CD4-positive, alpha-beta T cell (primary cell): ENCODE measurements at regions not wholly inside any gene's neighbourhood (a gene's known extent, or its start where the extent isn't known, plus 50 kb on each side); places are given as distances from the start of the nearest gene placed in this dataset.

Experiments
- ATAC-seq: fragments of 200-7000 bp; cut with Tn5 transposase; one replicate; pipeline ENCODE4 v1.10.0; 2022; ENCODE audit warnings: mild to moderate bottlenecking; ENCODE audit not compliant: poor library complexity
- CTCF ChIA-PET: fragments of 350-600 bp; sonication (Branson Sonifier 250); formaldehyde crosslinking; loops from one replicate; lab custom pipeline; 2021; ENCODE audit warnings: antibody characterized with exemption, inconsistent platforms; lab: Charles Lee
- POLR2A ChIA-PET: fragments of 350-600 bp; sonication (Branson Sonifier 250); formaldehyde crosslinking; loops from one replicate; lab custom pipeline; 2021; ENCODE audit warnings: antibody characterized with exemption, inconsistent platforms; lab: Charles Lee
- DNase-seq, 14 experiments: peaks; one replicate each; pipeline ENCODE4 v3.0.0-alpha.2; 2013 to 2020; ENCODE audit warnings: mixed read lengths in 2 of 14
- H3K27ac ChIP-seq, 2 donors: one replicate each; pipeline versions ENCODE4 v1.5.1 to v1.7.0; 2013; ENCODE audit warnings: low read length in 2 of 2, low read depth in 1 of 2, mild to moderate bottlenecking in 1 of 2
- H3K27me3 ChIP-seq, 2 experiments: 1 replicate in 1 of 2; 2 replicates in 1 of 2; pipeline versions ENCODE4 v1.6.1 to v1.7.0; 2013; ENCODE audit warnings: low read length in 2 of 2, control low read depth in 1 of 2, mild to moderate bottlenecking in 1 of 2, moderate library complexity in 1 of 2; ENCODE audit not compliant: insufficient read depth in 2 of 2, control insufficient read depth in 1 of 2
- H3K36me3 ChIP-seq: one replicate; pipeline ENCODE4 v1.6.1; 2013; ENCODE audit warnings: low read length, control low read depth; ENCODE audit not compliant: insufficient read depth
- H3K4me1 ChIP-seq: one replicate; pipeline ENCODE4 v1.6.1; 2013; ENCODE audit warnings: low read length, control low read depth; ENCODE audit not compliant: insufficient read depth
- H3K4me3 ChIP-seq: one replicate; pipeline ENCODE4 v1.5.1; 2013; ENCODE audit warnings: mild to moderate bottlenecking, low read length, moderate library complexity
- H3K9me3 ChIP-seq, 2 experiments: 1 replicate in 1 of 2; 2 replicates in 1 of 2; pipeline versions ENCODE4 v1.6.1 to v1.7.0; 2013; ENCODE audit warnings: low read length in 2 of 2, mild to moderate bottlenecking in 2 of 2, control low read depth in 1 of 2, moderate library complexity in 1 of 2; ENCODE audit not compliant: control insufficient read depth in 1 of 2, insufficient read depth in 1 of 2
- H3K27ac Mint-ChIP-seq: one replicate; pipeline ENCODE4 v1.8.0; 2020; ENCODE audit warnings: mixed read lengths
- H3K27me3 Mint-ChIP-seq: one replicate; pipeline ENCODE4 v1.8.0; 2021; ENCODE audit warnings: mixed read lengths
- H3K36me3 Mint-ChIP-seq: one replicate; pipeline ENCODE4 v1.8.0; 2021; ENCODE audit warnings: low read depth, mixed read lengths
- H3K4me1 Mint-ChIP-seq: one replicate; pipeline ENCODE4 v1.8.0; 2021; ENCODE audit warnings: low read depth, mixed read lengths
- H3K4me3 Mint-ChIP-seq: one replicate; pipeline ENCODE4 v1.8.0; 2020; ENCODE audit warnings: mild to moderate bottlenecking, mixed read lengths
- H3K9me3 Mint-ChIP-seq: one replicate; pipeline ENCODE4 v1.8.0; 2020; ENCODE audit warnings: mixed read lengths
- intact Hi-C, 2 experiments: fragments of 100-400 bp; cut with DNase I in 1 of 2; cut with micrococcal nuclease in 1 of 2; formaldehyde crosslinking; loops; one replicate each; pipeline versions ENCODE4 v1.15.1 to v1.9.0; 2023 to 2025; cut with DNase I, micrococcal nuclease
- TF ChIP-seq, protein P1 (sequence below): fragments of 200-600 bp; IDR thresholded peaks from one replicate; pipeline ENCODE4 v1.8.0; 2022; ENCODE audit warnings: antibody characterized with exemption, mild to moderate bottlenecking

DNA sequence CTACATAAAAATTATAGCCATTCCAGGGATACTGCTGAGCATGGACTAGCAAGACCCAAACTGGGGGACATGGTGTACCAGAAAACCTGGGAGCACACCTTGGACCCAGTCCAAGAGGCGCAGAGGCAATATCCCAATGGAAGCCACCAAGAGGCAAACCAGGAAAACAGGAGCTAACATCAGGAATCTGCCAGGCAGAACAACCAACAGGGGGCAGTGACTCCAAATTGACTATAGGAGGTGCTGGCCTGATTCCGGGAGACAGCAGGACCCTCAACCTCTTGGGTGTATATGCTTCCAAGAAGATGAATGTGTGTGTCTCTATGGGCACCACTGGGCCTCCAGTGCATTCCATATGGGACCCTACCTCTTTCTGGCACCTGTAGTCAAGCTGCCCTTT lies 172.7 kb upstream of the ARL4C start:
- CTCF ChIA-PET: no interaction called here

DNA sequence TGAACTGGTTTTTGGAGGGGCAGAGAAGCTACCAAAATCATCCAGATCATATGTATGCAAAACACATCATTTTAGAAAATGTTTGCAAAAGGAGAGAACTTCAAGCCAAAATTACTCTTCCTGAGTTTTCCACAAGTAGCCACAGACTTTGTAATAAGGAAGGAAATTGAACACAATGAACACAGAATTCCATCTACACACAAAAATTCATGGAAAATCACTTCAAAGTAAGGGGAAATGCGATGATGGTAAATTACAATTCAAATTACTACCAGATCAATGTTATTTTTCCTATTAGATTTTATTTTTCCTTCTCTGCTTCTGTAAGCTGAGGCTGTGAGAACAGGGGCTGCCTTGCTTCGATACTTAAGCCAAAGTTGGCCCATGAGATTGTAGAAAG lies 172.1 kb upstream of the ARL4C start:
- TF ChIP-seq, protein P1, sequence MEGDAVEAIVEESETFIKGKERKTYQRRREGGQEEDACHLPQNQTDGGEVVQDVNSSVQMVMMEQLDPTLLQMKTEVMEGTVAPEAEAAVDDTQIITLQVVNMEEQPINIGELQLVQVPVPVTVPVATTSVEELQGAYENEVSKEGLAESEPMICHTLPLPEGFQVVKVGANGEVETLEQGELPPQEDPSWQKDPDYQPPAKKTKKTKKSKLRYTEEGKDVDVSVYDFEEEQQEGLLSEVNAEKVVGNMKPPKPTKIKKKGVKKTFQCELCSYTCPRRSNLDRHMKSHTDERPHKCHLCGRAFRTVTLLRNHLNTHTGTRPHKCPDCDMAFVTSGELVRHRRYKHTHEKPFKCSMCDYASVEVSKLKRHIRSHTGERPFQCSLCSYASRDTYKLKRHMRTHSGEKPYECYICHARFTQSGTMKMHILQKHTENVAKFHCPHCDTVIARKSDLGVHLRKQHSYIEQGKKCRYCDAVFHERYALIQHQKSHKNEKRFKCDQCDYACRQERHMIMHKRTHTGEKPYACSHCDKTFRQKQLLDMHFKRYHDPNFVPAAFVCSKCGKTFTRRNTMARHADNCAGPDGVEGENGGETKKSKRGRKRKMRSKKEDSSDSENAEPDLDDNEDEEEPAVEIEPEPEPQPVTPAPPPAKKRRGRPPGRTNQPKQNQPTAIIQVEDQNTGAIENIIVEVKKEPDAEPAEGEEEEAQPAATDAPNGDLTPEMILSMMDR: no peak
- peaks cover 5 to 7% of the 10 kb centered on the region in 2 experiments for H3K9me3 ChIP-seq
- no peak overlapping the region for H3K4me3 ChIP-seq
- H3K4me1 ChIP-seq: no peaks in the 10 kb centered on the region
- no peak for ATAC-seq
- H3K4me3 Mint-ChIP-seq: no peak overlapping the region
- no peak overlapping the region for H3K27ac Mint-ChIP-seq
- peaks cover 33% of the 10 kb centered on the region for H3K27me3 Mint-ChIP-seq
- peaks cover 2% of the 10 kb centered on the region for H3K9me3 Mint-ChIP-seq
- H3K36me3 Mint-ChIP-seq: no peaks in the 10 kb centered on the region
- no peak overlapping the region for H3K27ac ChIP-seq
- H3K4me1 Mint-ChIP-seq: no peaks in the 10 kb centered on the region
- POLR2A ChIA-PET: no interaction called here
- intact Hi-C loops: no loop called here
- H3K36me3 ChIP-seq: no peaks in the 10 kb centered on the region
- no peak for DNase-seq
- CTCF ChIA-PET: no interaction called here
- peaks cover 0 to 5% of the 10 kb centered on the region in 2 experiments for H3K27me3 ChIP-seq

More for the DNA sequence above, 172.7 kb upstream of the ARL4C start:
- Histone ChIP-seq H3K27me3 (peaks cover 0 to 5% of the 10 kb centered on the region in 2 experiments), H3K36me3 (no peaks in the 10 kb centered on the region), H3K4me3 (no peak overlapping the region), H3K27ac (no peak overlapping the region), H3K4me1 (no peaks in the 10 kb centered on the region), H3K9me3 (peaks cover under 1 to 3% of the 10 kb centered on the region in 2 experiments)
- intact Hi-C loops: no loop called here
- H3K27me3 Mint-ChIP-seq: peaks cover 33% of the 10 kb centered on the region
- POLR2A ChIA-PET: no interaction called here
- H3K36me3 Mint-ChIP-seq: no peaks in the 10 kb centered on the region
- H3K4me3 Mint-ChIP-seq: no peak overlapping the region
- ATAC-seq: no peak
- TF ChIP-seq, protein P1: no peak
- no peak overlapping the region for H3K27ac Mint-ChIP-seq
- no peak for DNase-seq
- H3K4me1 Mint-ChIP-seq: no peaks in the 10 kb centered on the region
- no peaks in the 10 kb centered on the region for H3K9me3 Mint-ChIP-seq

DNA sequence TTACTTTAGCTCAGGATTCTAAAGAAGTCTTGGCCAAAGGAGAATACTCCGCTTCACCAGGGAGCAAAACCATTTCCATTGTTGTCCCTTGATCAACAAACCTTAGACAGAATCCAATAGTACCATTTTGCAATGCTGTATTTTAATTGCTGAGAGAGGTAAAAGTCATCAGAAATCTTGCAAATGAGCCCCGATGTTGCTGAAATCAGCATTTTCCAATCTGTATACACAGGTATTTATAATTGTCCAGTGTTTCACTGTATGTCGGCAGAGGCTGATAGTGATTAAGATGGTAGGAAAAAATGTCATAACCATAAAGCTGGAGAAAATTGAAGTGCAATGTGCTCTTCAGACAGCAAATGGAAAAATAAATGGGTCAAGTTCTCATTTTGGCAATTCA lies 170.0 kb upstream of the ARL4C start:
- Histone ChIP-seq H3K27me3 (peaks cover 0 to 5% of the 10 kb centered on the region in 2 experiments), H3K4me1 (no peaks in the 10 kb centered on the region), H3K9me3 (peaks cover 5 to 7% of the 10 kb centered on the region in 2 experiments), H3K36me3 (no peaks in the 10 kb centered on the region), H3K27ac (no peak overlapping the region), H3K4me3 (no peak overlapping the region)
- ATAC-seq (no peak), DNase-seq (no peak)
- H3K27me3 Mint-ChIP-seq: peaks cover 33% of the 10 kb centered on the region
- intact Hi-C loops: no loop called here
- H3K9me3 Mint-ChIP-seq: peaks cover 3% of the 10 kb centered on the region
- H3K4me3 Mint-ChIP-seq: no peak overlapping the region
- H3K36me3 Mint-ChIP-seq: no peaks in the 10 kb centered on the region
- ChIA-PET CTCF (no interaction called here), POLR2A (no interaction called here)
- TF ChIP-seq, protein P1: no peak
- no peak overlapping the region for H3K27ac Mint-ChIP-seq
- H3K4me1 Mint-ChIP-seq: no peaks in the 10 kb centered on the region
